Fibroblast of peridontal ligament (primary cell): ENCODE measurements at regions not wholly inside any gene's neighbourhood (a gene's known extent, or its start where the extent isn't known, plus 50 kb on each side); places are given as distances from the start of the nearest gene placed in this dataset.
A peak's percentile ranks its signal among the peaks of the same experiment; 100 is the strongest.

Experiments
- DNase-seq: peaks from one replicate; pipeline ENCODE4 v3.0.0-alpha.2; 2010; ENCODE audit errors: extremely low read depth

- peak; percentile 73 for DNase-seq
These were observed 997.2 kb downstream of the TUSC7 start for GRCh38 chr3:117706756-117707155.

DNA sequence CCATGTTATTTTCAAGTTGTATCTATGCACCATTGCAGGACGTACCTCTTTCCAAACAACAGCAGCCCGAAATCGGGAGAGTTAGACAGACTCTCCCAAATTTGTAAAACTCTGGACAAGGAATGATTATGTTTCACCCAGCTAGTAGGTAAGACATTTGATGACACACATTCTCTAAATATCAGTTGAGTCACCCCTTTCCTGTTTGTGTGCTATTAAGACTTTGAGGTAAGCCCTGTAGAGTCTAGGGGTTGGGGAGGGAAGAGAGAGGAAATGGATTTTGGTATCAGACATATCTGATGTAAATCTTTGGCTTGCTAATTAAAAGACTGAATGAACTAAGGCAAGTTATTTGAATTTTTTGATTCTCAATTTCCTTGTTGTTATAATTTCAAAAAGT, 999.0 kb downstream of the TUSC7 start:
- no peak for DNase-seq

GRCh38 chr3:117709108-117709507, 999.5 kb downstream of the TUSC7 start:
- DNase-seq = no peak

GRCh38 chr3:117710501-117710900, 1000.9 kb downstream of the TUSC7 start:
- no peak for DNase-seq

DNA sequence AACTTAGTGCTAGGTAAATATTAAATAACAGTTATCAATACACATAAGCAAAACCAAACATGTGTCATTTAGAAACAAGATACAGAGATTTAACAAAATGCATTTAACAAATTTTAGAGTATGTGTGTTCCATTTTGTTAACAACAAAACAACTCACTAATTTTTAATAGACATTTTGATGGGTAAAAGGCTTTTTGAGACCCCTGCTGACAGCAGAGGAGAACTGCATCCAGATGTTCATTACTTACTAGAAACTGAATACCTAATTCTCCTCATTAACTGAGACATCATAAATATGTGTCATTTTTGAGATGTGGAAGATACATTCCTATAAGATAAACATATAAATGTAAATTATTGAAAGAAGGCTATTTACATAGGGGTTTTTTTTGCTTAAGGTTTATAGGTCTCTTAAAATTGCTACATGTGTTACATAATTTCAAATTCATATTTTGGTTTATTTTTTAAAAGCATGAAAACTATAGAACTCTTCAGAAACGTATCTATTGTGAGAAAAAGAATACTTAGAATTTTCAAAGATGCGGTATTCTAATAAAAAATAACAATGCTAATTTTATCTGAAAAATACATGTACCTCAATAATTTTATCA, 1009.8 kb downstream of the TUSC7 start:
- DNase-seq = peak; percentile 60

- DNase-seq = no peak
These were observed 1012.3 kb downstream of the TUSC7 start for GRCh38 chr3:117721866-117722265.

- no peak for DNase-seq
These were observed 1013.3 kb downstream of the TUSC7 start for GRCh38 chr3:117722856-117723255.

GRCh38 chr3:117723825-117724224, 1014.2 kb downstream of the TUSC7 start:
- DNase-seq = no peak

DNA sequence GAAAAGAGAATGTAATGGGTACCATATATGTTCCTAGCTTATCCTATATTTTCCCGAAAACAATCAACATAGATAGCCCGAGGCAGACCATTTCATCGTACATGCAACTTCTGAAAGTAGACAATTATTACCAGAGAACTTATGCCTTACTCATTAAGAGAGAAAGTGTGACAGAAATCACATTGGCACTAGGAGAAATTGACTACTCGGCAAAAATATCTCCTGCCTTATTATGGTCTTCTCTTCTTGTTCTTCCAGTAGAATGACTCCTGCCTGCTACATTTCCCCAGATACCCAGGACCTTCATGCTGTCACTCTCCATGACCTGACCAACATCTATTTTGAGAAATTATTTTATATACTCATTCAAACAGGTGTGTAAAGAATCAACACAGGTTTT, 1015.7 kb downstream of the TUSC7 start:
- DNase-seq = no peak

- DNase-seq = no peak
These were observed 1017.2 kb downstream of the TUSC7 start for GRCh38 chr3:117726776-117727175.

DNA sequence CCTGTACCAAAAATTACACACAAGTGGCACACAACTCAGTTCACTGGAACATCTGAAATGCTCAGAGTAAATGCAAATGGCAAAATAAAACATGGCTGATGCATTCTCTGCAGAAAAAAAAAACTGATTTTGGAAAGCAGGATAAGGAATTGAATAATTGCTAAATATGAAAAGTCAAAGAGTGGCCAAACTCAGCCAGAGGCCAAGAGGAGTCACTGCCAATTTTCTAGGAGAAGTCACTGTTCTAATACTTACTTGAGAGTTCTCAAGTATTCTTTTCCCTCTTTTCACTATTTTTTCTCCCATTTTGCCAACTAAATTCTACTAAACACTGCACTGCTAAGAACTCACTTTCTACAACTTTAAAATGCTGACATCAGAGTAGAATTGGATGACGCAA, 1018.6 kb downstream of the TUSC7 start:
- DNase-seq = peak; percentile 28

GRCh38 chr3:117734496-117734895, 1024.9 kb downstream of the TUSC7 start:
- DNase-seq = peak; percentile 60

DNA sequence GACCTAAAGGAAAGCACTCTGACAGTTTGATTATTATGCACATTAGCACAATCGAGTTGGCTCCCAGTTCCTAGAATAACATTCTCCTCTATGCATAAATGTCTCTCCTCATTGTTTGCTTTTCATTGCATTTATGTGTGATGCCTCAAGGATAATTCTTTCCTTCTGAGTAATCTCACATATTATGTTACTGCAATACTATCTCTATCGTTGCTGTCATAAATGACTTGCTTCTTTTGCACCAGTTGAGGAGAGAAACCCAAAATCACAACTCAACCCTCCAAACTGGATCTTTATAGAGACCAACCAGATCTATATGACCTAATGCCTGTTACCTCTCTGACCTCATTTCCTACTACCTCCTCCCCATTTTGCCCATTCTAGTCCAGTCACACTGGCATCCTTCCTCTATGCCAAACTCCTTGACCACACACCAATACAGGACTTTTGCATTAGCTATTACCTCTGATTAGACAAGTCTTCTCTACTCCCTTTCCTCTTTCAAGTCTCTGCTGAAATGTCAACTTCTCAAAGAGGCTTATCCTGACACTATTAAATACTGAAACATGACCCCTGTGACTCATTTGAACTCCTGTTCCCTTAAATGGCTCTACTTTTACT, 1026.0 kb downstream of the TUSC7 start:
- peak; percentile 86 for DNase-seq

DNA sequence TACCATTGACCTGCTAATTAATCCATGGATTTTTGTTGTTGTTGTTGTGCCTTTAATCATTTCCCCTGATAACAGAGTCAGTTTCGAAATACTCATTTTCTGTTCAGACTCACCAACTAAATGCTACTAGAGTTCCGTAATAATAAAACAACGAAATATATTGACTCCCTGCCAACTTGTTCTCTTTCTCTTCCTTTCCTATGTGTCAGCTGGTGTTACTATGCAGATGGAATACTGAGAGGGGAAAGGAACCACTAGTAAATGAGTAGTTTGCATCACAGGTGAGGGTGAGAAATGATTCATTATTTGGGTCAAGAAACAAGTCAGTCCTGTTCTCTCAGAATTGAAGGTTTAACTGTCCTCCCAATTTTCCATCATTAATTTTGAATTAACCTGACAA, 1027.3 kb downstream of the TUSC7 start:
- no peak for DNase-seq

GRCh38 chr3:117743993-117744392, 1034.4 kb downstream of the TUSC7 start:
- no peak for DNase-seq

DNA sequence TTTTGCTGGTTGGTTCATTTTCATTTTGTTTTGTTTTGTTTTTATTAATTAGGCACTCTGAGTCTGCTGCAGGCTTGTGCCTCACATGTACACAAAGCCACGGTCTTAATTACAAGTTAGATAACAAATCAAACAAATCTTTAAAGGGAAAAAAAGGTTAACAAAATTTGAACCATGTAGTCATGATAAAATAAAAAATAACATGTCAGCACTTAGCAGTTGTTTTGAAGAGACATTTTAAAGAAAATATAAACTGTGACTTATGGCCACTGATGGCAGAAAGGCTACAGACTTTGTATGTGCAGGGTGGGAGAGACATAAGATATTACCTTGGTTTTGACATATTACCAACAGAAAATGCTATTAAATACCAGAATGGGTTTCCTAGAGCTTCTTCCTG, 1035.4 kb downstream of the TUSC7 start:
- no peak for DNase-seq

DNA sequence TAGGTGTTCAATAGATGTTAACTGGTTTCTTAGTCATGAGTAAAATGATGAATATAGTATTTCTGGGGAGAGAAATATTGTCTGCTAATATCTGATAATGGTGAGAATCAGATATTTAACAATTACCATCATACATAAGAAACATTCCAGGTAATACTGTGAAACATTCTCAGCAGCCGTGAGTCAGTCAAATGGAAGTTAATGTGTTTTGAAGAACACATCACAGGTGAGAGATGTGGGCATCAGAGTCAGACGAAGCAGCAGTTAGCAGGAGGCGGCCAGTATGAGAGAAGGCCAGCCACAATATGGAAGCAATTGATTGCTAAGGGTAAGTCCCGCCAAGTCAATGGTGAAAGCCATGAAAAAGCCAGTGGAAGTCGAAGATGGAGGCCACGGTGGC, 1035.9 kb downstream of the TUSC7 start:
- no peak for DNase-seq

- DNase-seq = no peak
These were observed 1036.5 kb downstream of the TUSC7 start for GRCh38 chr3:117746066-117746465.

DNA sequence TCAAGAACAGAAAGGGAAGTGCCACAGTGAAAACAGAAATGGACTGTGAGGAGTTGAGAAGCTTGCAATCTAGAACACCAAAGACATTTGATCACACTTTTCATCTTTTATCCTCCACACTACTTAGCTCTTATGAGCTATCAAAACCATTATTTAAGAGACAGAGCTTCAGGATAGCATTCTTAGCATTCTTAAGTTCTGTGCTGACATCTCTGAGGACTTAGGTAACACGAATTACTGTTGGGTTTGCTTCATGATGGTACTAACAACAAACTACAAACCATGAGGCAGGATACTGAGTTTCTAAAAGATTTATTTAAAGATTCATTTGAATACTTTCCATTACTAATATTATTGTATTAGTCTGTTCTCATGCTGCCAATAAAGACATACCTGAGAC, 1038.6 kb downstream of the TUSC7 start:
- no peak for DNase-seq

DNA sequence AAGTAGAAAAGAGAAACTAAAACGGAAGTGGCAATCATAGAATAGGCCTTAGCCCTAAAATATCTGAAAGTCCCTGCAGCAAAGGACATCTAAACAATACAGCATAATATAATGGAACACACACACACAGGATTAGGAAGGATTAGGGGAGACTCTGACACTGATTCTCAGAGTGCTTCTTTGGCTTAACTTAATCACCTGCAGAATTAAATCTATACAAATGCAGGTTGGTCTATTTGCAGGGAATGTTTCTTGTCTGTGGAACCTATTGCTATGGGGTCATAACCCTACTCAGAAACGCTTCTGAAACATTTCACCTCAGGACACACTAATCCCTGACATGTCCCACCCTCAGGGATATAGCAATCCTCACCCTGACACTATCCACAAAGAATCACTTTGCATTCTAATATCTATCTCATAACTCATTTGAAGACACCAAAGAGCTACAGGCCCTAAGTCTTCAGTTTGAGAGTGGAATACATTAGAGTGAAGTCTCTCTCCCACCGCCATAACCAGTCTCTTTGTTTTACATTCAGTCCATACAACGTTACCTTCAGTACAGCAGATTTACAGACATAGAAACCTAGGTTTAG, 1041.2 kb downstream of the TUSC7 start:
- no peak for DNase-seq

GRCh38 chr3:117751651-117752050, 1042.1 kb downstream of the TUSC7 start:
- DNase-seq = no peak

GRCh38 chr3:117752984-117753717, 1043.6 kb downstream of the TUSC7 start:
- DNase-seq = peak; percentile 94

GRCh38 chr3:117754058-117754457, 1044.5 kb downstream of the TUSC7 start:
- no peak for DNase-seq
